ENCODE measurements at regions not wholly inside any gene's neighbourhood (a gene's known extent, or its start where the extent isn't known, plus 50 kb on each side); places are given as distances from the start of the nearest gene placed in this dataset.

- H3K4me3 ChIP-seq (ENCODE audit: low read length), result no peak overlapping the region
- no peak for TF ChIP-seq CTCF (IDR thresholded peaks at IDR 0.05; ENCODE audit: insufficient read depth, low read depth, low read length, missing control alignments)
- DNase-seq (ENCODE audit: low read depth), result no peak
Observed at GRCh38 chr5:56615361-56616153, 199.8 kb upstream of the MAP3K1 start.

- no peak for DNase-seq (ENCODE audit: low read depth)
- no peak overlapping the region for H3K4me3 ChIP-seq (ENCODE audit: low read length)
- no peak for TF ChIP-seq CTCF (IDR thresholded peaks at IDR 0.05; ENCODE audit: insufficient read depth, low read depth, low read length, missing control alignments)
Observed at GRCh38 chr5:56612759-56613158, 202.6 kb upstream of the MAP3K1 start.

- no peak for TF ChIP-seq CTCF (IDR thresholded peaks at IDR 0.05; ENCODE audit: insufficient read depth, low read depth, low read length, missing control alignments)
- no peak for DNase-seq (ENCODE audit: low read depth)
- no peak overlapping the region for H3K4me3 ChIP-seq (ENCODE audit: low read length)
Observed at GRCh38 chr5:56612353-56612752, 203.0 kb upstream of the MAP3K1 start.

DNA sequence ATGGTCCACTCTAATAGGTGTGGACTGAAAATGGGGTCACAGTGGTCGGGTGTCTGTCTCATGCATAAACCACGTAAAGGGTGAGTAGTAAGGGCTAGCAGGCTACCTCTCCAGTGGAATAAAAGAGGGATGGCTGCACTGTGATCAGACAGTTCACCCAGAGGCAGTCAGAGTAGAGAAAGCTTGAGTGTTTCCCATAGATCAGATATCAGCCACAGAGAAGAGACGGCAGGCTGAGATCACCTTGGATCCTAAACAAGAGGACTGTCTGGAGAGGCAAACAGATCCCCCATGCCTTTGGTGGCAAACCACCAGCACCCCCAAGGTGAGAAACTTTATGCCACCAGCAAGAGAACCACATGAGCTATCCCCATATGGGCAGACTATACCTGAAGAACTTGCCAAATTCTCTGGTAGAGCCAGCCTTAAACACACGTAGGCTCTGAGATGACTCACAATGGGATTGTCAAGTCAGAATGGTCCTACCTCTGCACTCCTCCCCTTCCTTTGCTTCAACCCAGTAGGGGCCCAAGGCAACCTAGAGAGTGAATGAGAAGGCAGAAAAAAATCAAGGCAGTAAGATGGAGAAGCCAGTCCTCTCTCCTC lies 205.2 kb upstream of the MAP3K1 start:
- no peak for TF ChIP-seq CTCF (IDR thresholded peaks at IDR 0.05; ENCODE audit: insufficient read depth, low read depth, low read length, missing control alignments)
- no peak overlapping the region for H3K4me3 ChIP-seq (ENCODE audit: low read length)
- DNase-seq (ENCODE audit: low read depth), result peak; percentile 84

DNA sequence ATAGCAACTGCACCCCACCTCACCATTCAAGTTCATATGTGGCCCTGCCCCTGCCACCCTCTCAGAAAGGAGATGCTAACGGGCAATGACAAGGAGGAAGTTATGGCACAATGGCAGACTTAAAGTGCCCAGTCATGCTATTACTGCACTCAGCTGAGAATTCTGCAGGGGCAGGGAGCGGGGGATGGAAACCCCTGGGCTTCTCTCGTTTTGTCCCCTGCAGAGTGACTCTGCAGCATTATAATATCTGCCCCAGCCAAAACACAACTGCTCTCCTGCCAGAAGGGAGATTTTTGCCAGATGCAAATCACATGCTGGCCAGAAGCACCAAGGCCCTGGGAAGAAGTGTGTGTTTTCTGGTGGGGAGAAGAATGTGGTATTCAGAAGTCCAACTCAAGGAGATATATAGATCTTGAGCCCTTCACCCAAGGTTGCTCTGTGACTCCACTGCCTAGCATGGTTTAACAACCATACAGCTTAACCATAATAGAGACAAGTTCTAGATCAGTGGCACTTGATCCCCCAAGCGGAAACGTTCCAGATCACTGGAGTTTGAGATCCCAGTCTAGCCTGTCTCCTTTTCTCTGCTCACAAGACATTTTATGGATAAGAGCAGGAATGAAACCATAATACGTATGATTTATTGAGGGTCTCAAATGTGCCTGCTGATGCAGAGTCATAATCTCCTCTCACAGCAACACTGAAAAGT lies 207.0 kb upstream of the MAP3K1 start:
- no peak overlapping the region for H3K4me3 ChIP-seq (ENCODE audit: low read length)
- no peak for DNase-seq (ENCODE audit: low read depth)
- no peak for TF ChIP-seq CTCF (IDR thresholded peaks at IDR 0.05; ENCODE audit: insufficient read depth, low read depth, low read length, missing control alignments)

DNA sequence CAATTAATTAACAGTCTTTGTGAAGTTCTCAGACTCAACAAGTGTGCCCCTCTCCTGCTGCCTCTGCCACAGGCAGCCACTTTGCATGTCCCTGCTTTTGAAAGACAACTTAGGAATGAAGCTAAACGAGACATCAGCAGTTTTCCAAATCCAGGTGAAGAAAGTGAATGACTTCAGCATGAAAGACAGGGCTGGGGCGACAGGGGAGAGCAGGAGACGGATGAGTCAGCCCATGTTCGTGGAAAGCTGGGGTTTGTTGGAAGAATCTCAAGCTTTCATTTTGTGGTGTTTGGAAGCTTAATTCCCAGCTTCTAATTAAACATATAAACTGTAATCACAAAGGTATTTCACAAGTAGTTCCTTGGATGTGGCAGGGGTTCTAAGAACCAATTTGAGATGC lies 207.8 kb upstream of the MAP3K1 start:
- TF ChIP-seq CTCF (IDR thresholded peaks at IDR 0.05; ENCODE audit: insufficient read depth, low read depth, low read length, missing control alignments), result no peak
- H3K4me3 ChIP-seq (ENCODE audit: low read length), result no peak overlapping the region
- DNase-seq (ENCODE audit: low read depth), result peak; percentile 76

Measured in epithelial cell of esophagus (primary cell).